ENCODE measurements at regions not wholly inside any gene's neighbourhood (a gene's known extent, or its start where the extent isn't known, plus 50 kb on each side); places are given as distances from the start of the nearest gene placed in this dataset.

DNA sequence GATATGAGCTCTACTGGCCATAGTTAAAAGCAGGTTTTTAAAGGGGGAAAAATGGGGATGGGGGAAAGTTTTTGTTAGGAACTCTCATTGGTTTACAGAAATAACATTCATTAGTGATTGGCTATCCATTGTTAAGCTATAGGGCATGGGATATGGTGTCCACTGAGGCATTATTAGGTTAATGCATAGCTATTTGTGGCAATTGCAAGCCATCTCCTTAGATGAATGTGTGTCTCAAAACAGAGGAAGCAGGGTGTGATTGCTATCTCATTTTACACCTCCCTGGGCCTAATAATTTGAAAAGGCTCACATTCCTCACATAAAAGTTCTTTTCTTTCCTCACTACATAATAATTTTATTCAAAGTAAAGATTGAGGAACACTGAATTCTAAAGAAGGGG, 396.6 kb downstream of the TAFA4 start:
- TF ChIP-seq, protein P1, sequence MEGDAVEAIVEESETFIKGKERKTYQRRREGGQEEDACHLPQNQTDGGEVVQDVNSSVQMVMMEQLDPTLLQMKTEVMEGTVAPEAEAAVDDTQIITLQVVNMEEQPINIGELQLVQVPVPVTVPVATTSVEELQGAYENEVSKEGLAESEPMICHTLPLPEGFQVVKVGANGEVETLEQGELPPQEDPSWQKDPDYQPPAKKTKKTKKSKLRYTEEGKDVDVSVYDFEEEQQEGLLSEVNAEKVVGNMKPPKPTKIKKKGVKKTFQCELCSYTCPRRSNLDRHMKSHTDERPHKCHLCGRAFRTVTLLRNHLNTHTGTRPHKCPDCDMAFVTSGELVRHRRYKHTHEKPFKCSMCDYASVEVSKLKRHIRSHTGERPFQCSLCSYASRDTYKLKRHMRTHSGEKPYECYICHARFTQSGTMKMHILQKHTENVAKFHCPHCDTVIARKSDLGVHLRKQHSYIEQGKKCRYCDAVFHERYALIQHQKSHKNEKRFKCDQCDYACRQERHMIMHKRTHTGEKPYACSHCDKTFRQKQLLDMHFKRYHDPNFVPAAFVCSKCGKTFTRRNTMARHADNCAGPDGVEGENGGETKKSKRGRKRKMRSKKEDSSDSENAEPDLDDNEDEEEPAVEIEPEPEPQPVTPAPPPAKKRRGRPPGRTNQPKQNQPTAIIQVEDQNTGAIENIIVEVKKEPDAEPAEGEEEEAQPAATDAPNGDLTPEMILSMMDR (IDR thresholded peaks at IDR 0.05): no peak
- TF ChIP-seq POLR2AphosphoS5 (IDR thresholded peaks at IDR 0.05): no peak
- no peak for TF ChIP-seq EP300 (IDR thresholded peaks at IDR 0.05)
